Stimulated activated CD4-positive, alpha-beta T cell treated with anti-CD3 and anti-CD28 coated beads, Interleukin-1b, Interleukin-23, amount 100 ng/mL, for 24 hours (primary cell): ENCODE measurements at regions not wholly inside any gene's neighbourhood (a gene's known extent, or its start where the extent isn't known, plus 50 kb on each side); places are given as distances from the start of the nearest gene placed in this dataset.
"Not testable (repeated sequence)": the region's sequence is repeated elsewhere in the genome, so short reads cannot be mapped to it uniquely, and the experiment has no call there.

Experiments
- DNase-seq, 4 experiments: peaks; one replicate each; pipeline ENCODE4 v3.0.0-alpha.2; 2020; ENCODE audit warnings: low read depth in 4 of 4, low spot score in 1 of 4

DNA sequence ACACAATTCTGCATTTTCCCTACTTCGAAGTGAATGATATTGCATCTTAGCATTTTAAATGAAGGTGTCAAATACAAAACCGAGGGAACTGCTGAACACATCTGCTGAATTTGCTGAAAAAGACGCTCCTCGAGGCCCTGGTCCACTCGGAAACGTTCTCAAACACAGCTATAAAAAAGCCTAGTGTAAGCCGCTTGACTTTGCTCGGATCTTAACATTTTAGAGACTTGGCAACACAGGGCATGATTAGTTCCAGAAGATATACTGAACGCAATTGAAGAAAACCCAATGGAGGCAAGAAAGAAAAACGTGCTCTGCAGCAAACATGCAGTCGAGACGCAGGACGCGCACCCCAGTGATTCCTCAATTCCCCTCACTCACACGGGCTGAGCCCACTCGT lies 506.4 kb upstream of the AMELY start:
- DNase-seq: no peak

DNA sequence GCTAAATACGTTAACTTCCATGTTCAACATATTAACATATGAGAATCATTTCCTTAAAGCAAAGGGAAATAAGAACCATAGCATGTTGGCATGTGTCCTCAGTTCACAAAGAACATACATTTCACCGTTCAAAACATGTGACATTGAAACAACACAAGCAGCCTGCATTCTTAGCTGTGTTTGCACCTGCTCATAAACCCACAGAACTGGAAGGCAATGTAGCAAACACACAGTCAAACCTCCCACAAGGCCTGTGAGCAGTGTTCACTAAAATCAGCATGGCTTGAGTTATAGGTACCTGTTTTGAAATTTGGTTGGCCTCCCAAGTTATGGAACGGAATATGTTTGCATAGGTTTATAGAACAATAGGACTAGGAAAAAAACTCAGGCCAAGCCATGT lies 504.9 kb upstream of the AMELY start:
- no peak for DNase-seq

DNA sequence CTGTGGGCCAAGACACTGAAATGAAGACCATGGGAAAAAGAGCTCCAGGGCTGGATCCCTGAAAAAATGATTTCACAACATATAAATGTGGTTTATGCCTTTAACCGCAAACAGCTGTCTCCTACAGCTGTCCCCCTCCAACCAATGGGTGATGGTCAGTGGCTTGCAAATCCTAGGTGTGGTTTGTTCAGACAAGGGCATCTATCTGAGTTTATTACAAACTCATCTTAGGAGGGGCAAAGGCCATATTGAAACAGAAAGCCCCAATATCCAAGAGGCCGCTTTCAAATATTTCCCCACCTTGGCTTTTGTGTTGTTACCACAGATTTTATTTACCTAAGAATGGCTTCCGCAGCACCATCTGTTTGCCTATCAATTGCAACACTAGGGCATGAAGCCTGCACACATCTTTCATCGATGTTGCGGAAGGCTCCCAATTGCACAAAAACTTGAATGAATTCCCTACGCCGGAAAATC lies 503.6 kb upstream of the AMELY start:
- no peak for DNase-seq

DNA sequence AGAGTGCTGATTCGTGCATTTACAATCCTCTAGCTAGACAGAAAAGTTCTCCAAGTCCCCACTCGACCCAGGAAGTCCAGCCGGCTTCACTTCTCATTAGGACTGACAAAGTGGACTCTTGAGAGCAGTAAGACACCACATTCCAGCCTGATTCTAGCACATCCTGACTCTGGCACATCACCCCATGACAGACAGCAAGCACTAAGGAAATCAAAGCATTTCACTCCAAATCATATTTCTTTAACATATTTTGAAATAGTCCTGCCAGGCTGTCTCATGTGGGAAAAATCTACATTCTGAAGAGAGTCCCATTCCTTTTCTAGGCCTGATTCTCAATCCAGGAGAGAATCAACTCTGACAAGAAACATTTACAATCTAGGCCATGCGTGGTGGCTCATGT lies 478.5 kb upstream of the AMELY start:
- DNase-seq: no peak

DNA sequence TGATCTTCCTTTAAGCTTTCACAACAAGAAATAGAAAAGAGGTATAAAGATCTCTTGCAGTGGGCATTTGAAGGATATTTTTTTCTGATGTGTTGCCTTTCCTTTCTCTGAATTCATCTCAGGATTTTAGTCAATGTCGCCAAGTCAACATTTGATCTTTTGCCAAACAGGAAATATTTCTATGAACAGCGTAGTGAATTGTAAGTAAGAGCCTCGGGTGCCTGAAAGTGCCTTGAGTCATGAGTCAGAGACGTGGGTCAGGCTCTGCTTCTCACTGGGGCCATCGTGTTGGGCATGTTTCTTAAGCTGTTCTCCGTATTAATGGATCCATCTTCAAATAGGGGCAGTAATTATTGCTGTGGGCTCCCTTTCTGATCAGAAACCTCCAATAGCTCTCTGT lies 471.4 kb upstream of the AMELY start:
- DNase-seq: no peak

DNA sequence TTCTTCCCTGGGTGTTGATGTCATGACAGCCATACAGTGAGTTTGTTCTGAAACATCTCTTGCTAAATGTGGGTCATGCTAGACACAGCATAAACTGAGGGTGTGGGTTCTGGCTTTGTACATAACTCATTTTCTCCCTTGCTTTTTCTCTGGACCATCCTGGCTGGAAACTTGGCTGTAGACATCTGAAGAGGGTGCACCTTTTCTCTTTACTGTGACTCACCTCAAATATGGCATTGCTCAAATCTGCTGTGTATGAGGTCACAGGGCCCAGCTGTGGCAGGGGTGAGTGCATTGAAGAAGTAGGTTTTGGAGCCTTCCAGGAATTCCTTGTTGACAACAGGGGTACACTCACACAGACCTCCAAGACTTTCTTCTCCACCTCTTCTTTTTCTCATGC lies 465.5 kb upstream of the AMELY start:
- no peak for DNase-seq

DNA sequence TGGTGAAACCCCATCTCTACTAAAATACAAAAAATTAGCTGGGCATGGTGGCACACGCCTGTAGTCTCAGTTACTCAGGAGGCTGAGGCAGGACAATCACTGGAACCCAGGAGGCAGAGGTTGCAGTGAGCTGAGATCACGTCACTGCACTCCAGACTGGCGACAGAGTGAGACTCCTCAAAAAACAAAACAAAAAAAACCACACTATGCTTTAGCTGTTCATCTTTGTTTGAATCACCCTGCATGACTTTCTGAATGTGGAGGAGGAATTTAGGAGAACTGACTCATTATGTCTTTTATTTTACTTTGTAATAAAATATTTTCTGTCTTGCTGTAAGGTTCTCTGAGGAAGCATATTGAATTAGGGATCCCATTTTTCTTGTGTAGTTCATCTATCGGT lies 462.9 kb upstream of the AMELY start:
- DNase-seq: not testable (repeated sequence)

DNA sequence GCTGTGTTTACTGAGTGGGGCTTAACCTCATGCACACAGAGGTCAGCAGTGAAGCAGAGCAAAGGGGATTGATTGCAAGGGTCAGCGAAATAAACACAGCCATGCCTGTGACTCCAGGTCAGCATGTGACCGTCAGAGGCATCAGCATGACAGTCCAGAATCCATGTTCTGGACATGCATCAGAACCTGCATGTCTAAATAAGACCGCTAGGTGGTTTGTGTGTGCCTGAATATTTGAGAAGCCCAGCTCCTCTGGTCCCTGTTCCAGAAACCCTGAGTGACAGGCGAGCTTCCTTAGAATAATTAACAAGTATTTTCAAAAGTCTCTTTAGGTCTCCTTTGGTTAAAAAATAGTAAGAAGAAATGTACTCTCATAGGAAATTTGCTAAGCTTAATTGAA lies 460.4 kb upstream of the AMELY start:
- DNase-seq: not testable (repeated sequence)

DNA sequence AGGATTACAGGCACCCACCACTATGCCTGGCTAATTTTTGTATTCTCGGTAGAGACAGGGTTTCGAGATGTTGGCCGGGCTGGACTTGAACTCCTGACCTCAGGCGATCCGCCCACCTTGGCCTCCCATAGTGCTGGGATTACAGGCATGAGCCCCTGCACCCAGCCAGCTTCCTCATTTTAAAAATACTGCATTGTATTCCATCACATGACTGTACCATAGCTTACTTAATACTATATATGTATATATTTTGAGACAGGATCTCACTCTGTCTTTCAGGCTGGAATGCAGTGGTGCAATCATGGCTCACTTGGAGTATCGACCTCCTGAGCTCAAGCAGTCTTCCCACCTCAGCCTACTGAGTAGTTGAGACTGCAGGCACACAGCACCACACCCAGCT lies 459.5 kb upstream of the AMELY start:
- not testable (repeated sequence) for DNase-seq

DNA sequence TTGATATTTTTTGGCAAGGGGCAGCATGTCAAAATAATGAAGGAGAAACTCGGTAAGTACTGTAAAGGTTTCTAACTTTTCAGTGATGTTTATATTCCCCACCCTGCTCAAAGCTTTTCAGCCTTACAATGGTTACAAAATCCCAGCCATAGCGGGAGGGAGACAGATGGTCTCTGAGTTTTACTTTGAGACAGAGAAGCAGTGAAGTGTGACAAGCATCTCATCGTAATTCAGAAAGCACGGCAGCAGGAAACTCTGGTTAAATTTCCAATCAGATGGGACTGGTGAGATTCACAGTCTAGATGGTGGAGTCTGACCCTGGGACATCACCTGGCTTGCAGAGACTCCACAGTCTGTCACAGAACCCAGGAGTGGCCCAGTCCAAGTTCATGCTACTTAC lies 448.0 kb upstream of the AMELY start:
- DNase-seq: no peak

DNA sequence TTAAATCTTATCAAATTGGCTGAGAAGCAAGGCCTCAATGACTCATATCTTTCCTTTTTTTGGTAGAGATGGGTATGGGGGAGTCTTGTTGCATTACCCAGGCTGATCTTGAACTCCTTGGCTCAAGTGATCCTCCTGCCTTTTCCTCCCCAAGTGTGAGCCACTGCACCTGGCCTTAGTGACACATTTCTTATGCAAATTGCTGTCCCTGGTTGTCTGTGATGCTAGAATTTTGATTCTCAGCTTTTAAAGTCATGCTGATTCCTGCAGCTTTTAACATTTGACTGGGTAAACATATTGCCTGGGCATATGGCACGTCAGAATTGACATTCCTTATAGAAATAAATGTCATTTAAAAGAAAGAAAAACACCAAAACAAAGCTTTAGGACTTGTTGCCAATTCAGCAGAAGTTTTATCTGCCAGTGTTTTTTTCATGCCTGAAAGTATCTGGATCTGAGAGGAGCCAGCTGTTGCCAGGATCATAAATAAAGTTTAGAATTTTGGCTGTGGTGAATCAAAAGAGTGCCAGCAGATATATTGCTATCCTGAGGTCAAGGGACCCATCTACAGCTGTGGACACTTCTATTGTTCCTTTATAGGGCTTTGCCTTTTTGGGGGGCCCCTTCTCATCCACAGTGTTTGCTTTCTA lies 446.7 kb upstream of the AMELY start:
- no peak for DNase-seq

DNA sequence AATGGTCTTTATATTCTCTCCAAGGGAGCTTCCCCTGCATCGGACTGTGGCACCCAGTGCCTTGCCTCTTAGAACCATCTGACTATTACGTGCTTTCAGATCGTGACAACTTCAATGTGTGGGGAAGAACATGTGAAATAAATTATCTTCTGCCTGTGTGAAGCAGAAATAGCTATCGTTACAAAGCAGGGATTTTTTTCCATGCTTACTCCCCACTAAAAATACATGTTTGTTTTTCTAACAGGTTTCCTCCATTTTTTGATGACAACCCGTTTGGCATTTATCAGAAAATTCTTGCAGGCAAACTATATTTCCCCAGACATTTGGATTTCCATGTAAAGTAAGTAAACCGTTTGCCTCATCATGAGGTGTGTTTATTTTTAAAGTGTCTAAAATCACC lies 444.3 kb upstream of the AMELY start:
- not testable (repeated sequence) for DNase-seq

DNA sequence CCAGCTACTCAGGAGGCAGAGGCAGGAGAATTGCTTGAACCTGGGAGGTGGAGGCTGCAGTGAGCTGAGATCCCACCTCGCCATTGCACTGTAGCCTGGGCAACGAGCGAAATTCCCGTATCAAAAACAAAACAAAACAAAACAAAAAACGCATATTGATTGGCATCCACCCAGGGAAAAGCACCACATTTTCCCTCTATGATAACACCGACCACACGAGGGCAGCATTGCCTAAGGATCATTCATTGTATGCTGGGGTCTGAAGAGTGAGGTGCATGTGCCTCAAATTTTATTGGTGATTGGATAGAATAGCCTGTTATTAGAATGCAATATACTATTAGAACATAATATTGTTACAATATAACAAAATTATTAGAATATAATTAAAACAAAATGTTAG lies 433.1 kb upstream of the AMELY start:
- DNase-seq: peak in 2 of 4 experiments; percentile 12 to 21

DNA sequence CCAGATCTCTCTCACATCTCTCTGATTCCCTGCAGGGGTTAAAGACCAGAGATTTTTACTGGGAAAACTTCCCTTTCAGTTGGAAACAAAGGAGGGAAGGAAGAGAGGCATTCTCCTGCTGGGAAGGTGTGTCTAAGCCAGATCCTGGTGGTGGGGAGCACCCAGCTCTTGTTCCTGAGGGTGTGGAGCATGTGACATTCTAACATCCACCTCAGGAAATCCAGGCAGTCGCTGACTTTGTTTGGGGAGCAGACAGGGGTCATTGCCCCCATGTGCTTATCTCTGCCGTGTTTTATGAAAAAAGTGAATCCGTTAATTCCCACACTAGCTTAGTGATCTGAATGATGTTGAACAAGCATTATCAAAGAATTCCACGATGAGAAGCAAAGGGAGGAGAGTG lies 431.7 kb upstream of the AMELY start:
- no peak for DNase-seq

DNA sequence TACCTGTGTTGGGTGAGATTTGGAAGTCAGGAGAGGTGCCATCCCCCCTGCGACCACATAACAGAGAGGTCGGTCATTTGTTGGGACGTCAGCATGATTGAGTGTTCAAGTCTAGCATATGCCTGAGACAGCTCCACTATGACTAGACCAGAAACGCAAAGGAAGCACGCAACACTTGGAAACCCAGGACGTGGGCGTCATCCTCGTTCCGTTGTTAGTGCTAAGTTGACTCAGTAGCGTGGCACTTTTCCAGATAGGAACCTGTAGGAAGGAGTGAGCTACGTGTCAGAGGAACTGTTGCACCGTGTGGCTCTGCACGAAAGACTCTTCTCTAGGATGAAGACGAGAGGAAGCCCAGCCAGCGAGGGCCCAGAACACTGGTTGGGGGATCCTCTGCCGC lies 431.2 kb upstream of the AMELY start:
- DNase-seq: not testable (repeated sequence)

DNA sequence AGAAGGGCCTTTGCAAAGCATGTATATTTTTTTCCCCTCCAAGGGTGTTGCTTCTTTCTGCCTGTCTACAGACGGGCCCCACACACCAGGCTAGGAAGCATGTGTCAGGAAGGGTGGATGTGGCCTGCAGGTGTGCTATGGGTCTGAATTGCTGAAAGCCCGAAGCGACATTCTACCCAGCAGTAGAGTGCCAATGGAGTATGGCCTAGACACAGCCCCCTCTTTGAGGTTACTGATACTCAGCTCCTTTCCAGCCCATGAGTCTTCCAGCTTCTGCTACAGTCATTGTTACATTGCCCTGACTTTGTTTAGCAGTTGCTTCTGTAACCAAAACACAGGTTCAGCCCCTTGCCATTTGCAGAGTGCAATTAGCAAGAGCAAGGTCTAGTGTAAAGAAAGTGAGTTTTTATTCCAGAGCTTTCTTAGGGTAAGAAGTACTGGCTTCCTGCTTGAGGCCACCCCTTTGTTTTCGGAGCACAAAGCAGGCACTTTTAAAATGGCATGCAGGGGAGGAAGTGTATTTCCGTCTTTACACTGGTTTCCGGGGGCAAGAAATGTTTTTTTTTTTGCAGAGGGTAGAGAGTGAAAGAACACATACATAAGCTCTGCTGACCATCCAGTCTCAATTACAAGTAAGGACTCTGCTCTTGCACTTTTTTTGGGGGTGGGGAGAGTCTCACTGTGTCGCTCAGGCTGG lies 428.0 kb upstream of the AMELY start:
- no peak for DNase-seq

DNA sequence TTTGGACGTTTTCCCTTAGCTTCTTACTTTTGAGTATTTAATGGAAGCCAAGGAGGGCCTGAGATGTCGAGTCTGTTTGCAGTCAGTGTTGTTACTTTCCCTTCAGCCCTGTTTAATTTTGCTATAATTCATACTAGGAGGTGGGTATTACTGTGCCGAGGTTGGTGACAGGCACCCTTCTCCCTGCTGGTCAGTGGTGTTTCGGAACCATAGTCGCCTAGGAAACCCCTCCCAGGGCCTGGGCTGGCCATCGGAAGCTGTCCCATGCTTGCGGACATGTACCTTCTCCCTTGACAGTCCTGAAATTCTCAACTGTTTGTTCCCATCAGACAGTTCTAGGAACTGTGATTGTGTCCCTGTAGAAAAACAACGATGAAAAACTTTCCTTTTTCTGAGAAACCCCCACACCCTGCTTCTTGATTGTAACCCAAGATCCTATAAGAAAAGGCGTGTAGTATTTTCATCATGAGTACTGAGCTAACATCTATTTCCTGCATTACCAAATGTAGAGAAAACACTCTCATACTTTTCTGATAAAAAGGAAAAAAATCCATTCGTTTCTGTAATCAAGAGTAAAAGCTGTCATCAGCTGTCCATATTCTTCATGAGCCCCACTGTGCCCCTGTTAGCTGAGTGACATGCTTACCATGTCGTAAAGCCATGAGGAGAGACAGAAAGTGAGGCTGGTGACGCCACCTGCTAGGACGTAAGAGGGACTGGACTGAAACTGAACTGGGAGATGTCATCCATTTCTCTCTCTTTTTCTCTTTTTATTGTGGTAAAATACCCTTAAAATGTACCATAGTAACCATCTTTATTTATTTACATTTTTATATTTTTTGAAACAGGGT lies 424.7 kb upstream of the AMELY start:
- DNase-seq: no peak

DNA sequence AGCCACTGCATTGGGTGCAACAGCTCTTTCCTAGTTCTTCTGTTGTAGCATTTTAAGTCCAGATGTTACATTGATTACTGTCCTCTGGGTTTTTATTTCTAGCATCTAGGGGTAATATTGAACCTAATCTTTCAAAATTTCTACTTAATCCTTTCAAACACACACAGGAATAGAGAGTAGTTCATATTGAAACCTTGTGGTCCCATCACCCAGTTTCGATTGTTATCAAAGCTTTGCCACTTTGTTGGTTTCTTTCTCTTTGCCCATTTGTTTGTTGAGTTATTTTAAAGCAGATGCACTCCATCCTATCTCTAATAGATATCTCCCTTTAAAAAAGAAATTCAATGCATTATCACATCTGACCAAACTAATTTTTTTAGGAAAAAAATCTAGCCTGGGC lies 422.9 kb upstream of the AMELY start:
- DNase-seq: no peak

DNA sequence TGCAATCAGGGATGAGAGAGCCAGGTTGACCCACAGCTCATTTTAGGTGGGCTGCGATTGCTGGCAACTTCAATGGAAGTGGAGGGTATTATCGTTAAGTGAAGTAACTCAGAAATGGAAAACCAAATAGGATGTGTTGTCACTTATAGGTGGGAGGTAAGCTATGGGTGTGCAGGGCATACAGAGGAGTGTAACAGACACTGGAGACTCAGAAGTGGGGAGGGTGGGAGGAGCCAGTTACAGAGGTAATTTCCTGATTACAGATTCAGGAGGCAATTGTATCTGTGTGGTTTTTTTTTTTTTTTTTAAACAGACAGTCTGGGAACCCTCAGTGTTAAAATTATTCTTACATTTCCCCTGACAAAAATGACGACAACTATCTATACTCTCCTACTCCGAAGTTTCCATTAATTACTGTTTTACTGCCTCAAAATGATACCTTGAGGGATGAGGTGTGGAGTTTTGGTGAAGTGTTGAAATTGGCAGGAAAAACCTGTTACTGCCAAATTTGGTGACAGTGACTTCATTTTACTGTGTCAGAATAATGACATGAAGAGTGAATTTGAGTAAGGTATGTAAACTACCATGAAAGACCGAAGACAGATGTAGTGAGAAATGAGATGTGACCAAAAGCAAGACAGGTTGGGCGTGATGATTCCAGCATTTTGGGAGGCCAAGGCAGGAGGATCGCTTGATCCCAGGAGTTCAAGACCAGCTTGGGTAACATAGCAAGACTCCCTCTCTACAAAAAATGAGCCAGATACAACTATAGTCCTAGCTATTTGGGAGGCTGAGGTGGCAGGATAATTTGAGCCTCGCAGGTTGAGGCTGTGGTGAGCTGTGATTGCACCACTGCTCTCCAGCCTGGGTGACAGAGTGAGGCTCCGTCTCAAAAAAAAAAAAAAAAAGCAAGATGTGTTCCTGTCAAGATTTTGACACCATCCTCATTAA lies 415.0 kb upstream of the AMELY start:
- peak in 1 of 4 experiments; percentile 41 for DNase-seq

DNA sequence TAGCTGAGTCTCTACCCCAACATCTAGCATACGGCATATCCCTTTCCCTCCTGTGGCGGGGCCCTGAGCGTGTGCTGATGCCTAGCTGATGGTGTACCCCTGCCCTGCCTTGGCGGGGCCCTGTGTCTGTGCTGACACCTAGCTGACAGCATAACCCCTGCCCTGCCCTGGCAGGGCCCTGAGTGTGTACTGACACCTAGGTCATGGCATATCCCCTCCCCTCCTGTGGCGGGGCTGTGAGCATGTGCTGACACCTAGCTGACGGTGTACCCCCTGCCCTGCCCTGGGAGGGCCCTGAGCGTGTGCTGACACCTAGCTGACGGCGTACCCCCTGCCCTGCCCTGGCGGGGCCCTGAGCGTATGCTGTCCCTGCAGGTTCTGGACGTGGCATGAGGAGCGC lies 414.0 kb upstream of the AMELY start:
- DNase-seq: no peak

DNA sequence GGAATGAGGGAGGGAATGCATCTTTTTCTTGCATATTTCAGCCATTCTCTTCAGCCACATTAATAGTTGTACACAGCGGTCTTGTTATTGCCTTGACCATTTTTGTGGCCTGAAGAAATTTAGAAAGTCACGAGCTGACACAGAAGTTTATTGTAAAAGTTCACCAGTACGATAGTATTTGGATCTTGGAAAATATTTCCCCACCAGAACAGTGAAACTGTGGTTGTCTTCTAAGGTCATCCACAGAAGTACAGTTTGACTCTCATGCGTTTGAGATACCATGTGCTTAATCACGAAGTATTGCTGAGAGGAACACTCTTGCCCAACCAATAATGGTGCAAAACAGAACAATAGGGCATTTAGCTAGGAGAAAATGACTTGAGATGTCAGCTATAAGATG lies 409.2 kb upstream of the AMELY start:
- no peak for DNase-seq
